Central memory CD4-positive, alpha-beta T cell (primary cell): ENCODE measurements at regions not wholly inside any gene's neighbourhood (a gene's known extent, or its start where the extent isn't known, plus 50 kb on each side); places are given as distances from the start of the nearest gene placed in this dataset.

Experiments used
- DNase-seq: peaks from one replicate; pipeline ENCODE4 v3.0.0; 2022

- no peak for DNase-seq
Observed at GRCh38 chr13:33520468-33520839, 234.9 kb upstream of the STARD13 start.

- DNase-seq = no peak
Observed at GRCh38 chr13:33524086-33524485, 238.5 kb upstream of the STARD13 start.

- no peak for DNase-seq
Observed at GRCh38 chr13:33525763-33526162, 240.2 kb upstream of the STARD13 start.

DNA sequence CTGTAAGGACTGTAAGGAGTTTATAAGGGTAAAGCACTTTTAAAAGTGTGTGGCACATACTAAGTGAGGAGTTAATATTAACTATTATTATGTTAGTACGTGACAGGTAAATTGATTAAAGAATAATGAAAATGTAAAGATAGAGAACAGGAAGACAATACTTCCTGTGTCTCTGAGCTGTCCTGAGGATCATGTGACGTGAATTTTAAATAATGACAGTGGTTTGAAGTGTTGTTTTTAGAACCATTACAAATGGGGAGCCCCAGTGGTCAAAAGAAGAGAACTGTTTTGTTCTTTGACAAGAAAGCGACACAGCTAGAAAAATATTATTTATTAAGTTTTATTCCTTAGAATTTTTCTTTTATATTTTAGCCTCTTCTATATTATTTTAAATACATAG is 241.2 kb upstream of the STARD13 start:
- no peak for DNase-seq

- no peak for DNase-seq
Observed at GRCh38 chr13:33528896-33529295, 243.3 kb upstream of the STARD13 start.

GRCh38 chr13:33531484-33531883 is 245.9 kb upstream of the STARD13 start:
- no peak for DNase-seq

DNA sequence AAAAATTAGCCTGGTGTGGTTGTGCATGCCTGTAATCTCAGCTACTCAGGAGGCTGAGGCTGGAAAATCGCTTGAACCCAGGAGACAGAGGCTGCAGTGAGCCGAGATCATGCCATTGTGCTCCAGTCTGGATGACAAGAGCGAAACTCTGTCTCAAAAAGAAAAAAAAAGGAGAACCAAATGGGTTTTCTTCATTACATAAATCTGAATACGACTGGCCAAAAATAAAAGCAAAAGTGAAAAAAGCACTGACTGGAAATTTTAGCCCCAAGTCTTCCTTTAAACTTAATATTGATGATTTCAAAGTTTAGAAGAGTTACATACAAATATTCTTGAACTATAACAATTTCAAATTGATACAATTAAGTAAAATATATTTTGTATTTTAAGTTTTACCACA is 249.5 kb upstream of the STARD13 start:
- no peak for DNase-seq

DNA sequence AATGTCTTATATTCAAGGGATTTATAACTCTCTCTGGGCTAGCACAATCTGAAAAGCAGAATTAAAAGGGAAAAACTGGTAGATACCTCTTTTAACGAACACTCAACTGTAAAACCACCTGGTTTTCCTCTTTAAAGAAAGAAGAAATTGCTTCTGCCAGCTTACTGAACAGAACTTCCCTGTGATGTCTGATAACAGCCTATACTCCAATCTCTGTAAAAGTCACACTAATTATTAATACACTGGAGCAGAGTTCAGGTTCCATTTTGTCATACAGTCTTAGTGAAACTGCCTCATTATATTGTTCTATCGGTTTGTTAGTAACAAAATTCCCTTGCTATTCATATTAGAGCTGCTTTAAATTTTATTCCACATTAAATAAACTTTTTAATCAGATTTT is 251.0 kb upstream of the STARD13 start:
- DNase-seq = no peak

DNA sequence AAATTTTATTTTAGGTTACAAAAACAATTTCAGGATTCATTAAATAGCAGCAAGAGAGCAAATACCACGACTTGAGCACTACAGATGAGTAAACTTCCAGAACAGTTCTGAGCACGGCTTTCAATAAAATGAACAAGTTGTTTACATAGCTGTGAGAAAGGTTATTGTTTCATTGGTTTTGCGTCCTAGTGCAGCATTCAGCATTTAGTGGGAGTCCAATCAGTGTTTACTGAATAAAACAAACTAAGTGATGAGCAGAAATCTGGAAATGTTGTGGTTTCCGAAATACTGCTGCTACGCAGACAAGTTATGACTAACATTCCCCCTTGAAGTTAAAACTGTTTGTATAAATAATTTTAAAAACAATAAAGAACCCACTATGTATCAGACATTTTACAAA is 251.5 kb upstream of the STARD13 start:
- no peak for DNase-seq

DNA sequence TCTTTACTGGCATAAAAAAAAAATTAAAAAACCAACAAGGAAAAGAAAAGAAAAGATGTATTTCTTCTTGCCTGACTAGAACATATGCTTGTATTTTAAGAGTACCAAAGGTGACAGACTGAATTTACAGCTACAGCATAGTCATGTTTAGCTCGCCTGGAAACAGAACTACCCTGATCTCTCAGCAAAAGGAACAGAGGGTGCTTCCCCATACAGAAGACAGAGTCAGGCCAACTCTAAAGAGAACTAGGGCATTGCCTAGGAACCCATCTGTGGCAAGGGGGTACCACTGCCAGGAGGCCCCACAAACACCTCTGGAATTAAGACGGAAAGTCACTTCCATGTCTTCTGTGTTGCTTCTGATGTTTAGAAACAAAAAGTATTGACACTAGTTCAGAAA is 252.1 kb upstream of the STARD13 start:
- DNase-seq = no peak

DNA sequence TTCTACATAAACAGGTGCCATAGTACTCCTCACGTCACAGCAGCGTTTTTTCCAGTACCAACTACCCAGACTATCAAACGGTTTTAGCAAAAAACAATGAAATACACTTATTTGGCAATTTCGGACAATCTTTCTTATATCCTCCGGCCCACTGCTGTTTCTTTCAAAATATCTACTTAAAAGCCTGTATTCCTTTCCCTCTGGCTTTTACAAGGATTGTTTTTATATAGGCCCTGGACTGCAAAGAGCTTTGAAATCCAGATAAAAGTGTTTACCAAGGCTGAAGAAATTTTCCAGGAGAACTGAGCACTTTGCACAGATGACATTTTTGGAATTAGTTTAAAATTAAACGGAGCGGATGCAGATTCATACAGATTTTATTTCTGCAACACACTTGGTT is 255.9 kb upstream of the STARD13 start:
- DNase-seq = no peak

DNA sequence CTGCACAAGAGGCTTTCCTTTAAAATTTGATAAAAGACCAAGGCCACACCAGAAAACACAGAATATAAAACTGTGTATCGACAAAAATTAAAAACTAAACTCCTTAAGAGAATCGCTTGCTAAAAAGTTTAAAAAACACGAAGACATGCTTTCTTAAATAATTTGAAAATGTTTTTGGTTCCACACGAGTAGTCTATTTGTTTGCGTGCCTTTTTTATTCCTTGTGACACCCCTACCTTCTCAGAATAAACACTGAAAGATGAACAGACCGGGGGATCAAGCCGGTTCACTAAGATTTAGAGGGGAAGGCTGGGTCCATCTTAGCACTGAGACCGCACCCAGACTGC is 256.4 kb upstream of the STARD13 start:
- no peak for DNase-seq

DNA sequence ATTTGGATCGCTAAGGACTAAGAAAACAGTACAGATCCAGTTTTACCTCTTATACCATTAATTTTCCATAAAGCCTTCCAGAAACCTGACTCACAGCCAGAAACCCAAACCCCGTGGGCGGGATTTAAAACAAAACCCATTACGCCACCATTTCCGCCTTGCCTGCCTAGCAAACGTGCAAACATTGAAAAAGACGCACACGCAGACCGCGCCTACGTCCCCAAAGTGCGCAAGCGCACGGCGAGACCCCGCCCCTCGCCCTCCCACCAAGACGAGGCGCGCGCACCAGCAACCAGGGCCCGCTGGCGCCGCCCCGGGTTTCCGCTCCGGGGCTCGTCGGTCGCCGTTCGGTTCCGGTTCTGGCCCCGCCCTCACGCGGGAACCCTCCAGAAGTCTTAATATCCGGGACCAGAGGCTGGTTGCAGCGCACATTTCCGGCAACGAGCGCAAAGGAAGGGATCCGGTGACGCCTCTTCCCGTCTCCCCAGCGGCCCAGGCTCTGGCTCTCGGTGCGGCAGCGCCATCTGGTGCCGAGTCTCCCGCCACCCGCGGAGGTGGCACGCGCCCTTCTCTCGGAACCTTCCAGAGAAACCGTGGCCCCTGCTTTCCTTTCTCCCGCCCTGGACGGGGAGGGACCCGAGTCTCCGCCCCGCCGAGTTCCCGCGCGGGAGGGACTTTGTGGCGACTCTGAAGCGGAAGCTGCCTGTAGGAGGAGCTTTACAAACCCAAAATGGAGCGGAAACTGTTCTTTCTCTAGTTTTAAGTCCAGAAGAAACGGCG is 256.9 kb upstream of the STARD13 start:
- peak; percentile 99 for DNase-seq

- DNase-seq = no peak
Observed at GRCh38 chr13:33543089-33543459, 257.5 kb upstream of the STARD13 start.

DNA sequence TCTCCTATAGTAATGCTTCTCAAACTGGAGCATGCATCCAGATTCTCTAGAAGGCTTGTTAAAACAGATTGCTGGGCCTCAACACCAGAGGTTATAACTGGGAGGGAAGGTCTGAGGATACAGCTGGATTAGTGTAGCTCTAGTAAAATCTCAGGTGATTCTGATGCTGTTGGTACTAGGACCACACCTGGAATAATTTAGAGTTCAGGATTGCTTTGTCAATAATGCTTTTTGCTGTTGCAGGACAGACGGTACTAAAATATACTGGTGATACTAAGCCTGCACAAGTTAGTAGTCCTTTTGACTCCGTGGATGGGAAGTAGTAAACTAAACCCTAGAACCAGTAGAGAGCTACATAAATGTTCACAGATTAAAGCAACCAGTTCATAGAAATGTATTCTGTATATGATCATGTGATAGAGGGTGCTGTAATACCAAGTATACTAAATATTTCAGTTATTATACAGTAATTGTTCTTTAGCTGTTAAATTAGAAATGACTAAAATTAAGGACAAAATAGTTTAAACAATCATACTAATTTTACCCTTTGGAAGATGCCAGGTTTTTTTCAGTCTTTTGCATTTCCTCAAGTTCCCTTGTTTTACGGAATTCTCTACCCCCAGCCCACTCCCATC is 258.2 kb upstream of the STARD13 start:
- DNase-seq = peak; percentile 3

- no peak for DNase-seq
Observed at GRCh38 chr13:33544308-33544707, 258.8 kb upstream of the STARD13 start.

GRCh38 chr13:33545492-33545891 is 259.9 kb upstream of the STARD13 start:
- DNase-seq = no peak

- DNase-seq = no peak
Observed at GRCh38 chr13:33547035-33547434, 261.5 kb upstream of the STARD13 start.

DNA sequence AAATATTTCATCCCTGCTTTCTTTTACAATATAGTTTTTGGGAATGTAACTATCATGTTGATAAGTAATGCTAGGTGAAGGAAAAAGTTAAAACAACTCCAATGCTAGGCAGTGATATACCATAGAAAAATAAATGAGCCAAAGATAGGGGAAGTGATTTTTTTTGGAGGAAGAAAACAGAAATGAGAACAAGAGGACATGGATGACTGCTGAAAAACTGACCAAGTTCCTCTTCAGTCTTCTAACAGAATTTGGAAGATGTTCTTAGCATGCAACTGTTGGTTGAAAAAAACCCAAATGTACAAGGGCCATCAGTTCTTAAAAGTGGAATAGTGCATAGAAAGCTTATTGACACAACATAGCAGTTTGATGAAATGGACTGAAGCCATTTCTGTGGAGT is 262.5 kb upstream of the STARD13 start:
- no peak for DNase-seq

DNA sequence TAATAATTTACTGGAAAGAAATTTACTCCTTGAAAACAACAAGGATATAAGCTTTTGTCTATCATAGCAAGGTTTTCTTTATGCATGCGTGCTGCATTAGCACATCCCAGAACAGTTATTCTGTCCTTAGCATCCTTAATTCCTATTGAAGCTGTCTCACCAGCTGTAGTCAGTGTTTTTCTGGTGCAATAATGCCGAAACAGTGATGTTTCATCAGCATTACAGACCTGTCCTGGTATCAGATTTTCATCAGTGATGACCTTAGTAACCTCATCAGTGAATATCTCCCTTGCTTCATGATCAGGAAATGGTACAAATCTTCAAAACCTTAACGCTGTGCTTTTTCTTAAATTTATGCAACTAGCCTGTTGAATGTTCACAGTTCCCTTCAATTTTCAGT is 264.7 kb upstream of the STARD13 start:
- DNase-seq = no peak

- no peak for DNase-seq
Observed at GRCh38 chr13:33550885-33551284, 265.3 kb upstream of the STARD13 start.

- no peak for DNase-seq
Observed at GRCh38 chr13:33554919-33555791, 262.8 kb upstream of the RFC3 start.

GRCh38 chr13:33556828-33557227 is 261.1 kb upstream of the RFC3 start:
- DNase-seq = no peak

- no peak for DNase-seq
Observed at GRCh38 chr13:33560726-33561125, 257.2 kb upstream of the RFC3 start.
